Astrocyte of the cerebellum (primary cell): ENCODE measurements at regions not wholly inside any gene's neighbourhood (a gene's known extent, or its start where the extent isn't known, plus 50 kb on each side); places are given as distances from the start of the nearest gene placed in this dataset.
"Not testable (repeated sequence)": the region's sequence is repeated elsewhere in the genome, so short reads cannot be mapped to it uniquely, and the experiment has no call there.

Source experiments
- DNase-seq: peaks from one replicate; pipeline ENCODE4 v3.0.0-alpha.2; 2011; ENCODE audit warnings: low read depth
- H3K4me3 ChIP-seq: 2 replicates; pipeline ENCODE4 v1.5.1; 2011; ENCODE audit warnings: mild to moderate bottlenecking, low read depth, low read length, moderate library complexity
- CTCF ChIP-seq: IDR thresholded peaks from 2 replicates; pipeline ENCODE4 v1.5.1; 2012; ENCODE audit warnings: low read length, low read depth, moderate library complexity, mild to moderate bottlenecking; ENCODE audit errors: missing control alignments
- in situ Hi-C: cut with HindIII; loops from 2 replicates; pipeline ENCODE4 v1.10.0; 2017; ENCODE audit warnings: low sequenced_read_pairs

DNA sequence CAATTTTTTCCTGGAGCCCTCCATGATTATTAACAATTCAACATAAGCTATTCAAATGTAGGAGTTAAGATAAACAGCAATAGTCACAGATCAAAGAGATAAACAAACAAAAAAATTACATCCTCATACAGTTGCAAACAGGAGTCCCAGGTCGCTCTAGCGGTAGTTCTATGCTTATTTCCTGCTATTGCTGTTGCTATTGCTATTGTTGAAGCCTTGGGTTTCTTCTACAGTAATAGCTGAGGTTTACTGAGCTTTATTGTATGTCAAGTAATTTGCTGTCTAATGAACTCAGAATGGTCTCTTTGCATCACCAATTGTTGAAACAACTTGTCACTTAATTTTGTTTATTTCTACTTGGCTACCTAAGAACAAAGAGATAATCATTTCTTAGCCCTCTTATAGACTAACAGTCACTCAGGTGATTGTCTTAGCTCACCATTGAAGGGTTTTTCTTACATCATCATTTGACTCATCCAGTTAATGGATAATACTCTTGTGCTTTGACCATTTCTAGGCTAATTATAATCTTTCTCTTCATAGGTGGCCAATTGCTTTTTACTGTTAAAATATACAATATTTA, 654.6 kb downstream of the MECOM start:
- in situ Hi-C loops, result no loop called here
- DNase-seq, result no peak
- H3K4me3 ChIP-seq, result no peak overlapping the region
- no peak for TF ChIP-seq CTCF

- in situ Hi-C loops, result no loop called here
- no peak overlapping the region for H3K4me3 ChIP-seq
- DNase-seq, result no peak
- TF ChIP-seq CTCF, result no peak
These were observed 656.4 kb downstream of the MECOM start for GRCh38 chr3:169007145-169007544.

DNA sequence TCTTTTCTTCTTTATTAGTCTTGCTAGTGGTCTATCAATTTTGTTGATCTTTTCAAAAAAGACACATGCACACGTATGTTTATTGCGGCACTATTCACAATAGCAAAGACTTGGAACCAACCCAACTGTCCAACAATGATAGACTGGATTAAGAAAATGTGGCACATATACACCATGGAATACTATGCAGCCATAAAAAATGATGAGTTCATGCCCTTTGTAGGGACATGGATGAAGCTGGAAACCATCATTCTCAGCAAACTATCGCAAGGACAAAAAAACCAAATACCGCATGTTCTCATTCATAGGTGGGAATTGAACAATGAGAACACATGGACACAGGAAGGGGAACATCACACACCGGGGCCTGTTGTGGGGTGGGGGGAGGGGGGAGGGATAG, 657.1 kb downstream of the MECOM start:
- DNase-seq, in situ Hi-C loops, H3K4me3 ChIP-seq: not testable (repeated sequence)

GRCh38 chr3:169002689-169003088, 660.8 kb downstream of the MECOM start:
- TF ChIP-seq CTCF, result no peak
- in situ Hi-C loops, result no loop called here
- no peak overlapping the region for H3K4me3 ChIP-seq
- DNase-seq, result no peak

DNA sequence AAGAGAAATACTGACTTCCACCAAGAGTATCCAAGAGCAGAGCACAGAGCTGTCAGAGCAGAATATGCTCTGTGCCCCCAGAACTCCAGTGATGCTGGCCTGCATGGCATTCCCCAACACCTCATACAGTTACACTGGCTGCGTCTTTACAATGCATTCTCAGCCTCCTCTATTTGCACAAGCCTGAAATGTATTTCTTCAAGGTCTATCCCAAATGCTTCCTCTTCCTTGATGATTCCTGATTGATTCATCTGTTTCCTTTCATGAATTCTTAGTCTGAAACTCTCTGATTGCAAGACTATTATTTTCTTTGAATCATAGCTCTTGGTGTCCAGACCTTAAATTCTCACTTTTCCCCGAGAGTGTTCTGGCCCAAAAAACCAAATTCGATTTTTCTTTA, 664.7 kb downstream of the MECOM start:
- in situ Hi-C loops, result no loop called here
- TF ChIP-seq CTCF, result no peak
- DNase-seq, result no peak
- no peak overlapping the region for H3K4me3 ChIP-seq

GRCh38 chr3:168997488-168997887, 666.0 kb downstream of the MECOM start:
- in situ Hi-C loops, result no loop called here
- H3K4me3 ChIP-seq, result no peak overlapping the region
- DNase-seq, result no peak
- no peak for TF ChIP-seq CTCF

DNA sequence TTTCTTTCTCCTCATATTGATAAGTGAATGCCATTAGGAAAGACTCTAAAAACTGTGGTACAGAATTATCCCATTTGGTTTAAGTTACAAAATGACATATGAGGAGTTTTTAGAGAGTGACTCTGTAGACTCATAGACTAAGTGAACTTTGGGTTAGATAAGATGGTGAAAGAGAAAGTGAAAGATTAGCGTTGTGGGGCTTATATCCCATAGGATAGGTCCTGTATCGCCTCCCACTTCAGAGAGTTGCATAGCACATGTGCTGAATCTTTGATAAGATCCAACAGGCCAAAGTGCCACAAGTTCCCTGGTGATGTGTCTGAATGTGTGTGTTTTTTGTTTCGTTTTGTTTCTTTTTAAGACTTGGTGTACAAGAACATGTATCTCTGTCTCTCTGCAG, 666.9 kb downstream of the MECOM start:
- no peak overlapping the region for H3K4me3 ChIP-seq
- in situ Hi-C loops, result no loop called here
- no peak for TF ChIP-seq CTCF
- DNase-seq, result no peak
